PC-3 (cell line): ENCODE measurements at regions not wholly inside any gene's neighbourhood (a gene's known extent, or its start where the extent isn't known, plus 50 kb on each side); places are given as distances from the start of the nearest gene placed in this dataset.

ENCODE experiments used
- CTCF ChIP-seq: fragments of 300-600 bp; sonication (generic); conservative IDR thresholded peaks from 2 replicates; pipeline ENCODE4 v1.5.1; 2017; ENCODE audit warnings: antibody characterized with exemption, low read depth, mild to moderate bottlenecking, low read length
- EZH2 ChIP-seq: fragments of 300-600 bp; sonication (generic); IDR thresholded peaks from one replicate; pipeline ENCODE4 v1.6.1; 2017; ENCODE audit warnings: antibody characterized with exemption, mild to moderate bottlenecking, low read length; ENCODE audit not compliant: unreplicated experiment
- EZH2phosphoT487 ChIP-seq: fragments of 300-600 bp; sonication (generic); IDR thresholded peaks from 2 replicates; pipeline ENCODE4 v1.6.1; 2018; ENCODE audit warnings: mild to moderate bottlenecking, antibody characterized with exemption, low read length, borderline replicate concordance

- no peak for TF ChIP-seq CTCF
- no peak for TF ChIP-seq EZH2
- TF ChIP-seq EZH2phosphoT487 = no peak
Measured at GRCh38 chrX:45840411-45840950, 639.8 kb upstream of the DIPK2B start.
